GM12878 (cell line): ENCODE measurements at regions not wholly inside any gene's neighbourhood (a gene's known extent, or its start where the extent isn't known, plus 50 kb on each side); places are given as distances from the start of the nearest gene placed in this dataset.

Source experiments
- ATAC-seq: fragments of 200-7000 bp; cut with Tn5 transposase; 3 replicates; pipeline ENCODE4 v1.9.1; 2020; ENCODE audit warnings: mild to moderate bottlenecking, moderate library complexity
- BruUV-seq: library from RNA; stranded (reverse); fragments of 400-500 nt; replicated peaks from 2 replicates; lab custom pipeline; 2021; lab: Mats Ljungman, UMichigan
- CTCF ChIA-PET: fragments of 300-600 bp; sonication (Branson Sonifier 250); formaldehyde crosslinking; extraction: SDS; loops from one replicate; lab custom pipeline; 2021; ENCODE audit warnings: inconsistent platforms; lab: Yijun Ruan, JAX
- POLR2A ChIA-PET: fragments of 350-600 bp; formaldehyde crosslinking; extraction: SDS; loops from one replicate; lab custom pipeline; 2021; ENCODE audit warnings: inconsistent platforms; lab: Charles Lee
- RAD21 ChIA-PET: fragments of 300-600 bp; sonication (Branson Sonifier 250); formaldehyde crosslinking; loops from one replicate; lab custom pipeline; 2023; ENCODE audit warnings: antibody characterized with exemption; ENCODE audit not compliant: unreplicated experiment; lab: Charles Lee
- SMC1A ChIA-PET: fragments of 300-600 bp; sonication (Branson Sonifier 250); formaldehyde crosslinking; loops from one replicate; lab custom pipeline; 2023; ENCODE audit not compliant: unreplicated experiment, uncharacterized antibody; lab: Charles Lee
- DNase-seq: peaks from one replicate; pipeline ENCODE4 v3.0.0-alpha.2; 2011; ENCODE audit warnings: low read depth, low spot score
- FAIRE-seq: peaks from 3 replicates; lab custom pipeline; 2011; peaks lifted over from hg19 to GRCh38; lab: Jason Lieb, UNC
- H2AFZ ChIP-seq: 2 replicates; pipeline ENCODE4 v1.6.0; 2011; ENCODE audit warnings: low read depth, low read length, control low read depth; ENCODE audit not compliant: control insufficient read depth
- H3K27ac ChIP-seq: 2 replicates; pipeline ENCODE4 v1.5.1; 2011; ENCODE audit warnings: control low read depth; ENCODE audit not compliant: control insufficient read depth, insufficient read depth
- H3K27me3 ChIP-seq, 2 experiments: replicated peaks in 1 of 2; 2 replicates each; pipeline versions ENCODE4 v1.6.0 to v1.6.1; 2011; ENCODE audit warnings: low read length in 1 of 2; ENCODE audit not compliant: control insufficient read depth in 2 of 2, insufficient read depth in 2 of 2
- H3K36me3 ChIP-seq, 2 experiments: 2 replicates each; pipeline ENCODE4 v1.5.1; 2011; ENCODE audit warnings: low read length in 1 of 2; ENCODE audit not compliant: control insufficient read depth in 2 of 2, insufficient read depth in 2 of 2
- H3K4me1 ChIP-seq: 2 replicates; pipeline ENCODE4 v1.6.1; 2011; ENCODE audit warnings: mild to moderate bottlenecking, low read length, moderate library complexity, mixed read lengths; ENCODE audit not compliant: control insufficient read depth, insufficient read depth
- H3K4me2 ChIP-seq: 2 replicates; pipeline ENCODE4 v1.6.0; 2011; ENCODE audit warnings: control low read depth; ENCODE audit not compliant: control insufficient read depth, insufficient read depth
- H3K4me3 ChIP-seq: fragments of 200-600 bp; sonication (generic); 2 replicates; pipeline ENCODE4 v1.5.1; 2016
- H3K79me2 ChIP-seq: 2 replicates; pipeline ENCODE4 v1.6.0; 2011; ENCODE audit warnings: low read length; ENCODE audit not compliant: control insufficient read depth, insufficient read depth
- H3K9ac ChIP-seq: 2 replicates; pipeline ENCODE4 v1.8.0; 2011; ENCODE audit warnings: low read length, control low read depth, mixed read lengths; ENCODE audit not compliant: control insufficient read depth, insufficient read depth
- H3K9me3 ChIP-seq: replicated peaks from 3 replicates; pipeline ENCODE4 v1.5.1; 2011; ENCODE audit warnings: mild to moderate bottlenecking, low read length; ENCODE audit not compliant: control insufficient read depth, insufficient read depth
- H4K20me1 ChIP-seq: 2 replicates; pipeline ENCODE4 v1.6.0; 2011; ENCODE audit not compliant: control insufficient read depth, insufficient read depth
- DPF2 ChIP-seq: fragments of 450-650 bp; IDR thresholded peaks from 2 replicates; pipeline ENCODE4 v1.6.1; 2017; ENCODE audit warnings: mild to moderate bottlenecking
- HDGF ChIP-seq: fragments of 450-650 bp; IDR thresholded peaks from 2 replicates; pipeline ENCODE4 v1.6.1; 2016; ENCODE audit warnings: antibody characterized with exemption
- IRF3 ChIP-seq: fragments of 450-650 bp; IDR thresholded peaks from 2 replicates; pipeline ENCODE4 v1.6.1; 2014; ENCODE audit warnings: mild to moderate bottlenecking
- POLR2A ChIP-seq: IDR thresholded peaks from 2 replicates; pipeline ENCODE4 v1.6.1; 2011; ENCODE audit warnings: low read depth, mild to moderate bottlenecking, low read length
- ZNF687 ChIP-seq: fragments of 450-650 bp; IDR thresholded peaks from 2 replicates; pipeline ENCODE4 v1.6.1; 2017; ENCODE audit warnings: mild to moderate bottlenecking, moderate library complexity
- WGBS: methylation state at CpG from one replicate; pipeline ENCODE4 v1.1.6; 2016; ENCODE audit warnings: low lambda C conversion rate; ENCODE audit not compliant: insufficient replicate concordance, insufficient coverage; ENCODE audit errors: missing lambda C conversion rate; 5-methylcytosine and 5-hydroxymethylcytosine counted together
- in situ Hi-C: fragments of 300-500 bp; cut with MboI; formaldehyde crosslinking; loops from 9 replicates; pipeline ENCODE4 v1.14.3; 2018; ENCODE audit warnings: mixed read lengths
- intact Hi-C: fragments of 100-400 bp; cut with micrococcal nuclease; formaldehyde crosslinking; loops from one replicate; pipeline ENCODE4 v1.14.2; 2022; ENCODE audit not compliant: unreplicated experiment

DNA sequence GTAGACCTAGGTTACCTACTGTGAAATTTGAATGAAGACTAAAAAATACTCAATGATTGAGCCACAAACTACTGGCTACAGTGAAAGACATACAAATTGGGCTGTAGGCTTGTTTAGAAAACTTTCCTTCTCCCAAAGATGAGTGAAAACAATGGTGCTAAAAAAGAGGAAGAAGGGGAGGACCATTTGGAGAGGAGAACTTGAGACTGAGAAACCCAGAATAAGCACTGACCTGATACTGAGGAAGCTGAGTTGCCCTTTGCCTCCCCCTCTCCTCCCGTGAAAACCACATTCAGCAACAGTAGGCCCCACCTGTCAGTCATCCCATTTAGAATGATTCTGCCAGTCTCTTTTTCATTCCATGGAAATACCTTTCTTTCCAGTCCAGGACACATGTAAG, 484.0 kb upstream of the TGFBR2 start (continued):
- TF ChIP-seq ZNF687 (no peak), DPF2 (no peak)

DNA sequence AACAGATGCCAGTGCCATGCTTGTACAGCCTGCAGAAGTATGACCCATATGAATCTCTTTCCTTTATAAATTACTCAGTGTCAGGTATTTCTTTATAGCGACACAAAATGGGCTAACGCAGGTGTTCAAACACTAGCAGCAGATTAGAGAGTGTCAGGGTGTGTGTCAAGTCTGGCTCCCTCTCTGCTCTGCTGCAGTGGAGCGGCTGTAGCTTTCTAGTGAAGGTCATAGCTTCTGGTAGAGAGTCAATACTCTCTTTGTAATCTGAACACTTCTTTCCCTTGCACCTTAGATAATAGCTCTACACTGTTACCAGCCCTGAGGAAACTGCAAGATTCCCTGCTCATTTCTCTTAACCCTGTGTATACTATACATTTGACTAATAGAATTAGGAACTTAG, 483.2 kb upstream of the TGFBR2 start:
- Histone ChIP-seq H2AFZ (no peak overlapping the region), H3K4me3 (no peak overlapping the region)
- POLR2A ChIA-PET: no interaction called here
- TF ChIP-seq POLR2A: no peak
- no peak for TF ChIP-seq IRF3
- TF ChIP-seq HDGF: no peak
- TF ChIP-seq, all 136 proteins: peak for 0
- no peaks in the 10 kb centered on the region for H3K79me2 ChIP-seq
- no peak overlapping the region for H3K27ac ChIP-seq
- FAIRE-seq (no peak), DNase-seq (no peak), ATAC-seq (no peak)
- no peaks in the 10 kb centered on the region for H3K4me1 ChIP-seq
- H3K4me2 ChIP-seq: no peak overlapping the region
- 26% methylated on average over 3 of the region's 3 CpGs for WGBS
- BruUV-seq: no TSS peak
- no peaks in the 10 kb centered on the region for H4K20me1 ChIP-seq
- ChIA-PET CTCF (interaction anchor here (1.0 kb wide), 1 partner anchor 570 kb away, joined by 3 read pairs; no protein-coding TSS in a partner anchor), RAD21 (no interaction called here), SMC1A (no interaction called here)
- no peak overlapping the region for H3K9ac ChIP-seq
- in situ Hi-C loops: no loop called here
- intact Hi-C loops: no loop called here
- no peaks in the 10 kb centered on the region for H3K27me3 ChIP-seq
- H3K9me3 ChIP-seq: no peaks in the 10 kb centered on the region
- H3K36me3 ChIP-seq: no peaks in the 10 kb centered on the region
